ENCODE measurements at regions not wholly inside any gene's neighbourhood (a gene's known extent, or its start where the extent isn't known, plus 50 kb on each side); places are given as distances from the start of the nearest gene placed in this dataset.

DNA sequence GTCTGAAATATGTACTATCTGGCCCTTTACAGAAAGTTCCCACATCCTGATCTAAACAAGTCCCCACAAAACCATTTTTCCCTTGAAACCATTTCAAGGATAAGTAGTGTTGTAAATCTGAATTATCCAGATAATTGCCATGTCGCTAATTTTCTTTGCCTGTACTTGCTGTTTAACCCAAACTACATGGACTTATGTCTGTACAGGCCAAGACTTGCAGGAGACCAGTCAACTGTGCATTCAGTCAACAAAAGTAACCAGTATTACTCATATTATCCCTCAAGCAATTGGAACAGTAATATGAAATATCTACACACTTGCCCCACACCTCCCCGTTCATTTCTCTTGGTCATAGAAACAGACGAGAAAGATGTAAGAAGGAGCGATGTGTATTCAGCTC lies 347.8 kb upstream of the NFE2L3 start:
- TF ChIP-seq, protein P1, sequence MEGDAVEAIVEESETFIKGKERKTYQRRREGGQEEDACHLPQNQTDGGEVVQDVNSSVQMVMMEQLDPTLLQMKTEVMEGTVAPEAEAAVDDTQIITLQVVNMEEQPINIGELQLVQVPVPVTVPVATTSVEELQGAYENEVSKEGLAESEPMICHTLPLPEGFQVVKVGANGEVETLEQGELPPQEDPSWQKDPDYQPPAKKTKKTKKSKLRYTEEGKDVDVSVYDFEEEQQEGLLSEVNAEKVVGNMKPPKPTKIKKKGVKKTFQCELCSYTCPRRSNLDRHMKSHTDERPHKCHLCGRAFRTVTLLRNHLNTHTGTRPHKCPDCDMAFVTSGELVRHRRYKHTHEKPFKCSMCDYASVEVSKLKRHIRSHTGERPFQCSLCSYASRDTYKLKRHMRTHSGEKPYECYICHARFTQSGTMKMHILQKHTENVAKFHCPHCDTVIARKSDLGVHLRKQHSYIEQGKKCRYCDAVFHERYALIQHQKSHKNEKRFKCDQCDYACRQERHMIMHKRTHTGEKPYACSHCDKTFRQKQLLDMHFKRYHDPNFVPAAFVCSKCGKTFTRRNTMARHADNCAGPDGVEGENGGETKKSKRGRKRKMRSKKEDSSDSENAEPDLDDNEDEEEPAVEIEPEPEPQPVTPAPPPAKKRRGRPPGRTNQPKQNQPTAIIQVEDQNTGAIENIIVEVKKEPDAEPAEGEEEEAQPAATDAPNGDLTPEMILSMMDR (IDR thresholded peaks at IDR 0.05; ENCODE audit: borderline replicate concordance, extremely low read depth, low read length, poor library complexity, severe bottlenecking) = no peak
- no peak for TF ChIP-seq EZH2 (IDR thresholded peaks at IDR 0.05; ENCODE audit: borderline replicate concordance, low read depth, low read length, severe bottlenecking)
